WTC11 (cell line): ENCODE measurements at regions not wholly inside any gene's neighbourhood (a gene's known extent, or its start where the extent isn't known, plus 50 kb on each side); places are given as distances from the start of the nearest gene placed in this dataset.
"Not testable (repeated sequence)": the region's sequence is repeated elsewhere in the genome, so short reads cannot be mapped to it uniquely, and the experiment has no call there.

ENCODE experiments used
- ATAC-seq: fragments of 200-7000 bp; cut with Tn5 transposase; 2 replicates; pipeline ENCODE4 v1.10.0; 2021; ENCODE audit warnings: mild to moderate bottlenecking, moderate library complexity
- CTCF ChIA-PET: fragments of 300-600 bp; sonication (Branson Sonifier 250); formaldehyde crosslinking; loops from one replicate; lab custom pipeline; 2021; ENCODE audit warnings: antibody characterized with exemption; lab: Charles Lee
- POLR2A ChIA-PET: fragments of 350-600 bp; sonication (Branson Sonifier 250); formaldehyde crosslinking; loops from one replicate; lab custom pipeline; 2021; ENCODE audit warnings: antibody characterized with exemption; lab: Charles Lee
- DNase-seq: peaks from one replicate; pipeline ENCODE4 v3.0.0; 2021; ENCODE audit warnings: low spot score
- H3K27ac Mint-ChIP-seq: 2 replicates; pipeline ENCODE4 v1.8.0; 2021; ENCODE audit warnings: mixed read lengths
- H3K27me3 Mint-ChIP-seq: 2 replicates; pipeline ENCODE4 v1.8.0; 2021; ENCODE audit warnings: low read depth, mild to moderate bottlenecking, moderate library complexity, mixed read lengths
- H3K36me3 Mint-ChIP-seq: 2 replicates; pipeline ENCODE4 v1.8.0; 2021; ENCODE audit warnings: mixed read lengths
- H3K4me1 Mint-ChIP-seq: 2 replicates; pipeline ENCODE4 v1.8.0; 2022; ENCODE audit warnings: mixed read lengths
- H3K4me3 Mint-ChIP-seq: 2 replicates; pipeline ENCODE4 v1.8.0; 2021; ENCODE audit warnings: mild to moderate bottlenecking, moderate library complexity, mixed read lengths
- H3K9me3 Mint-ChIP-seq: 2 replicates; pipeline ENCODE4 v1.8.0; 2021; ENCODE audit warnings: mixed read lengths
- FOXJ3 ChIP-seq: sonication (generic); formaldehyde crosslinking; IDR thresholded peaks from 2 replicates; pipeline ENCODE4 v1.9.0; 2021; ENCODE audit warnings: missing genetic modification reagents, mild to moderate bottlenecking, borderline replicate concordance
- FOXP1 ChIP-seq: sonication (generic); formaldehyde crosslinking; IDR thresholded peaks from 2 replicates; pipeline ENCODE4 v1.8.0; 2022; ENCODE audit warnings: missing genetic modification reagents, mild to moderate bottlenecking, moderate library complexity, borderline replicate concordance
- GABPB1 ChIP-seq: sonication (generic); formaldehyde crosslinking; IDR thresholded peaks from 2 replicates; pipeline ENCODE4 v1.8.1; 2023; ENCODE audit warnings: mild to moderate bottlenecking, missing genetic modification reagents
- IRF2 ChIP-seq: sonication (generic); formaldehyde crosslinking; IDR thresholded peaks from 2 replicates; pipeline ENCODE4 v1.8.0; 2022; ENCODE audit warnings: low read depth, missing genetic modification reagents, borderline replicate concordance
- JAZF1 ChIP-seq: fragments of 250-450 bp; sonication (Bioruptor Pico); IDR thresholded peaks from 2 replicates; pipeline ENCODE4 v1.9.0; 2021; ENCODE audit warnings: moderate library complexity, mild to moderate bottlenecking, inconsistent platforms
- KAT7 ChIP-seq: sonication (generic); formaldehyde crosslinking; IDR thresholded peaks from 2 replicates; pipeline ENCODE4 v1.8.1; 2023; ENCODE audit warnings: missing genetic modification reagents, mild to moderate bottlenecking, borderline replicate concordance
- STAT6 ChIP-seq: sonication (generic); formaldehyde crosslinking; conservative IDR thresholded peaks from 2 replicates; pipeline ENCODE4 v1.8.1; 2023; ENCODE audit warnings: mild to moderate bottlenecking, low read depth, missing genetic modification reagents, moderate library complexity
- TP53 ChIP-seq: sonication (generic); formaldehyde crosslinking; IDR thresholded peaks from 2 replicates; pipeline ENCODE4 v1.8.1; 2023; ENCODE audit warnings: mild to moderate bottlenecking, missing genetic modification reagents
- ZNF219 ChIP-seq: sonication (generic); formaldehyde crosslinking; IDR thresholded peaks from 2 replicates; pipeline ENCODE4 v1.8.0; 2023; ENCODE audit warnings: missing genetic modification reagents, mild to moderate bottlenecking, borderline replicate concordance
- ZNF396 ChIP-seq: fragments of 250-450 bp; sonication (Bioruptor Pico); IDR thresholded peaks from 2 replicates; pipeline ENCODE4 v1.8.0; 2021; ENCODE audit warnings: mild to moderate bottlenecking, moderate library complexity, borderline replicate concordance
- TF ChIP-seq, protein P1 (sequence below): sonication (generic); formaldehyde crosslinking; IDR thresholded peaks from 2 replicates; pipeline ENCODE4 v1.8.0; 2023; ENCODE audit warnings: missing genetic modification reagents, mild to moderate bottlenecking, borderline replicate concordance
- TF ChIP-seq, protein P2 (sequence below): sonication (generic); formaldehyde crosslinking; IDR thresholded peaks from 2 replicates; pipeline ENCODE4 v1.8.0; 2022; ENCODE audit warnings: mild to moderate bottlenecking, missing genetic modification reagents
- TF ChIP-seq, protein P3 (sequence below): fragments of 250-450 bp; sonication (Bioruptor Pico); IDR thresholded peaks from 2 replicates; pipeline ENCODE4 v1.9.0; 2021; ENCODE audit warnings: mild to moderate bottlenecking

GRCh38 chr2:49332415-49332814, 178.1 kb upstream of the FSHR start:
- H3K27ac Mint-ChIP-seq: no peak overlapping the region
- ATAC-seq: no peak
- no peak for DNase-seq
- H3K9me3 Mint-ChIP-seq: no peaks in the 10 kb centered on the region
- H3K4me1 Mint-ChIP-seq: peaks cover 9% of the 10 kb centered on the region; the same call in 1 of the 2 replicates
- H3K4me3 Mint-ChIP-seq: no peak overlapping the region
- no peak for TF ChIP-seq FOXP1 (CRISPR knock-in tag)
- no peaks in the 10 kb centered on the region for H3K27me3 Mint-ChIP-seq
- H3K36me3 Mint-ChIP-seq: no peaks in the 10 kb centered on the region
- ChIA-PET POLR2A (no interaction called here), CTCF (no interaction called here)

- no peaks in the 10 kb centered on the region for H3K36me3 Mint-ChIP-seq
- TF ChIP-seq, protein P1, sequence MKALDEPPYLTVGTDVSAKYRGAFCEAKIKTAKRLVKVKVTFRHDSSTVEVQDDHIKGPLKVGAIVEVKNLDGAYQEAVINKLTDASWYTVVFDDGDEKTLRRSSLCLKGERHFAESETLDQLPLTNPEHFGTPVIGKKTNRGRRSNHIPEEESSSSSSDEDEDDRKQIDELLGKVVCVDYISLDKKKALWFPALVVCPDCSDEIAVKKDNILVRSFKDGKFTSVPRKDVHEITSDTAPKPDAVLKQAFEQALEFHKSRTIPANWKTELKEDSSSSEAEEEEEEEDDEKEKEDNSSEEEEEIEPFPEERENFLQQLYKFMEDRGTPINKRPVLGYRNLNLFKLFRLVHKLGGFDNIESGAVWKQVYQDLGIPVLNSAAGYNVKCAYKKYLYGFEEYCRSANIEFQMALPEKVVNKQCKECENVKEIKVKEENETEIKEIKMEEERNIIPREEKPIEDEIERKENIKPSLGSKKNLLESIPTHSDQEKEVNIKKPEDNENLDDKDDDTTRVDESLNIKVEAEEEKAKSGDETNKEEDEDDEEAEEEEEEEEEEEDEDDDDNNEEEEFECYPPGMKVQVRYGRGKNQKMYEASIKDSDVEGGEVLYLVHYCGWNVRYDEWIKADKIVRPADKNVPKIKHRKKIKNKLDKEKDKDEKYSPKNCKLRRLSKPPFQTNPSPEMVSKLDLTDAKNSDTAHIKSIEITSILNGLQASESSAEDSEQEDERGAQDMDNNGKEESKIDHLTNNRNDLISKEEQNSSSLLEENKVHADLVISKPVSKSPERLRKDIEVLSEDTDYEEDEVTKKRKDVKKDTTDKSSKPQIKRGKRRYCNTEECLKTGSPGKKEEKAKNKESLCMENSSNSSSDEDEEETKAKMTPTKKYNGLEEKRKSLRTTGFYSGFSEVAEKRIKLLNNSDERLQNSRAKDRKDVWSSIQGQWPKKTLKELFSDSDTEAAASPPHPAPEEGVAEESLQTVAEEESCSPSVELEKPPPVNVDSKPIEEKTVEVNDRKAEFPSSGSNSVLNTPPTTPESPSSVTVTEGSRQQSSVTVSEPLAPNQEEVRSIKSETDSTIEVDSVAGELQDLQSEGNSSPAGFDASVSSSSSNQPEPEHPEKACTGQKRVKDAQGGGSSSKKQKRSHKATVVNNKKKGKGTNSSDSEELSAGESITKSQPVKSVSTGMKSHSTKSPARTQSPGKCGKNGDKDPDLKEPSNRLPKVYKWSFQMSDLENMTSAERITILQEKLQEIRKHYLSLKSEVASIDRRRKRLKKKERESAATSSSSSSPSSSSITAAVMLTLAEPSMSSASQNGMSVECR (CRISPR knock-in tag): no peak
- TF ChIP-seq ZNF396 (CRISPR knock-in tag) (no peak), JAZF1 (CRISPR knock-in tag) (no peak), FOXJ3 (CRISPR knock-in tag) (no peak), STAT6 (no peak), IRF2 (no peak), ZNF219 (no peak), KAT7 (CRISPR knock-in tag) (no peak)
- TF ChIP-seq, protein P2, sequence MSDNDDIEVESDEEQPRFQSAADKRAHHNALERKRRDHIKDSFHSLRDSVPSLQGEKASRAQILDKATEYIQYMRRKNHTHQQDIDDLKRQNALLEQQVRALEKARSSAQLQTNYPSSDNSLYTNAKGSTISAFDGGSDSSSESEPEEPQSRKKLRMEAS: no peak
- H3K9me3 Mint-ChIP-seq: peaks cover 12% of the 10 kb centered on the region; the same call in 1 of the 2 replicates
- no peaks in the 10 kb centered on the region; the same call in 1 of the 2 replicates for H3K27me3 Mint-ChIP-seq
- H3K4me1 Mint-ChIP-seq: peaks cover 4% of the 10 kb centered on the region
- ChIA-PET POLR2A (no interaction called here), CTCF (no interaction called here)
- no peak overlapping the region for H3K27ac Mint-ChIP-seq
- no peak overlapping the region for H3K4me3 Mint-ChIP-seq
- DNase-seq (no peak), ATAC-seq (no peak)
Observed at GRCh38 chr2:49318531-49318930, 164.2 kb upstream of the FSHR start.

GRCh38 chr2:49309461-49309860, 155.1 kb upstream of the FSHR start:
- peaks cover 7% of the 10 kb centered on the region for H3K9me3 Mint-ChIP-seq
- ChIA-PET POLR2A (no interaction called here), CTCF (no interaction called here)
- 0 out of 2 replicates have a peak, but pooled peaks cover 2% of the 10 kb centered on the region for H3K4me1 Mint-ChIP-seq
- ATAC-seq: no peak
- H3K4me3 Mint-ChIP-seq: no peak overlapping the region
- H3K27ac Mint-ChIP-seq: no peak overlapping the region
- no peak for DNase-seq
- no peaks in the 10 kb centered on the region; the same call in 1 of the 2 replicates for H3K27me3 Mint-ChIP-seq
- H3K36me3 Mint-ChIP-seq: no peaks in the 10 kb centered on the region
- no peak for TF ChIP-seq TP53 (CRISPR knock-in tag)

- POLR2A ChIA-PET: no interaction called here
- no peak overlapping the region for H3K4me3 Mint-ChIP-seq
- CTCF ChIA-PET: no interaction called here
- no peaks in the 10 kb centered on the region for H3K4me1 Mint-ChIP-seq
- DNase-seq (no peak), ATAC-seq (no peak)
- peaks cover 17% of the 10 kb centered on the region for H3K9me3 Mint-ChIP-seq
- TF ChIP-seq, protein P3, sequence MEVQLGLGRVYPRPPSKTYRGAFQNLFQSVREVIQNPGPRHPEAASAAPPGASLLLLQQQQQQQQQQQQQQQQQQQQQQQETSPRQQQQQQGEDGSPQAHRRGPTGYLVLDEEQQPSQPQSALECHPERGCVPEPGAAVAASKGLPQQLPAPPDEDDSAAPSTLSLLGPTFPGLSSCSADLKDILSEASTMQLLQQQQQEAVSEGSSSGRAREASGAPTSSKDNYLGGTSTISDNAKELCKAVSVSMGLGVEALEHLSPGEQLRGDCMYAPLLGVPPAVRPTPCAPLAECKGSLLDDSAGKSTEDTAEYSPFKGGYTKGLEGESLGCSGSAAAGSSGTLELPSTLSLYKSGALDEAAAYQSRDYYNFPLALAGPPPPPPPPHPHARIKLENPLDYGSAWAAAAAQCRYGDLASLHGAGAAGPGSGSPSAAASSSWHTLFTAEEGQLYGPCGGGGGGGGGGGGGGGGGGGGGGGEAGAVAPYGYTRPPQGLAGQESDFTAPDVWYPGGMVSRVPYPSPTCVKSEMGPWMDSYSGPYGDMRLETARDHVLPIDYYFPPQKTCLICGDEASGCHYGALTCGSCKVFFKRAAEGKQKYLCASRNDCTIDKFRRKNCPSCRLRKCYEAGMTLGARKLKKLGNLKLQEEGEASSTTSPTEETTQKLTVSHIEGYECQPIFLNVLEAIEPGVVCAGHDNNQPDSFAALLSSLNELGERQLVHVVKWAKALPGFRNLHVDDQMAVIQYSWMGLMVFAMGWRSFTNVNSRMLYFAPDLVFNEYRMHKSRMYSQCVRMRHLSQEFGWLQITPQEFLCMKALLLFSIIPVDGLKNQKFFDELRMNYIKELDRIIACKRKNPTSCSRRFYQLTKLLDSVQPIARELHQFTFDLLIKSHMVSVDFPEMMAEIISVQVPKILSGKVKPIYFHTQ (CRISPR knock-in tag): no peak
- peak; percentile 47; the same call in 1 of the 2 replicates for TF ChIP-seq GABPB1 (CRISPR knock-in tag)
- H3K27me3 Mint-ChIP-seq: no peaks in the 10 kb centered on the region
- no peaks in the 10 kb centered on the region for H3K36me3 Mint-ChIP-seq
- H3K27ac Mint-ChIP-seq: no peak overlapping the region
Observed at GRCh38 chr2:49306925-49307324, 152.6 kb upstream of the FSHR start.

GRCh38 chr2:49298693-49299092, 144.4 kb upstream of the FSHR start:
- DNase-seq, H3K4me1 Mint-ChIP-seq, H3K9me3 Mint-ChIP-seq, H3K27ac Mint-ChIP-seq, POLR2A ChIA-PET, H3K36me3 Mint-ChIP-seq, H3K4me3 Mint-ChIP-seq, ATAC-seq, CTCF ChIA-PET, H3K27me3 Mint-ChIP-seq: not testable (repeated sequence)
